WTC11 (cell line): ENCODE measurements at regions not wholly inside any gene's neighbourhood (a gene's known extent, or its start where the extent isn't known, plus 50 kb on each side); places are given as distances from the start of the nearest gene placed in this dataset.
A peak's percentile ranks its signal among the peaks of the same experiment; 100 is the strongest.

ENCODE experiments used
- ATAC-seq: fragments of 200-7000 bp; cut with Tn5 transposase; 2 replicates; pipeline ENCODE4 v1.10.0; 2021; ENCODE audit warnings: mild to moderate bottlenecking, moderate library complexity
- CTCF ChIA-PET: fragments of 300-600 bp; sonication (Branson Sonifier 250); formaldehyde crosslinking; loops from one replicate; lab custom pipeline; 2021; ENCODE audit warnings: antibody characterized with exemption; lab: Charles Lee
- POLR2A ChIA-PET: fragments of 350-600 bp; sonication (Branson Sonifier 250); formaldehyde crosslinking; loops from one replicate; lab custom pipeline; 2021; ENCODE audit warnings: antibody characterized with exemption; lab: Charles Lee
- DNase-seq: peaks from one replicate; pipeline ENCODE4 v3.0.0; 2021; ENCODE audit warnings: low spot score
- H3K27ac Mint-ChIP-seq: 2 replicates; pipeline ENCODE4 v1.8.0; 2021; ENCODE audit warnings: mixed read lengths
- H3K27me3 Mint-ChIP-seq: 2 replicates; pipeline ENCODE4 v1.8.0; 2021; ENCODE audit warnings: low read depth, mild to moderate bottlenecking, moderate library complexity, mixed read lengths
- H3K36me3 Mint-ChIP-seq: 2 replicates; pipeline ENCODE4 v1.8.0; 2021; ENCODE audit warnings: mixed read lengths
- H3K4me1 Mint-ChIP-seq: 2 replicates; pipeline ENCODE4 v1.8.0; 2022; ENCODE audit warnings: mixed read lengths
- H3K4me3 Mint-ChIP-seq: 2 replicates; pipeline ENCODE4 v1.8.0; 2021; ENCODE audit warnings: mild to moderate bottlenecking, moderate library complexity, mixed read lengths
- H3K9me3 Mint-ChIP-seq: 2 replicates; pipeline ENCODE4 v1.8.0; 2021; ENCODE audit warnings: mixed read lengths
- AFF4 ChIP-seq: sonication (generic); formaldehyde crosslinking; IDR thresholded peaks from 2 replicates; pipeline ENCODE4 v1.8.1; 2023; ENCODE audit warnings: mild to moderate bottlenecking, missing genetic modification reagents, borderline replicate concordance
- AR ChIP-seq: fragments of 250-450 bp; sonication (Bioruptor Pico); IDR thresholded peaks from 2 replicates; pipeline ENCODE4 v1.9.0; 2021; ENCODE audit warnings: mild to moderate bottlenecking
- ATF6 ChIP-seq: sonication (generic); formaldehyde crosslinking; IDR thresholded peaks from 2 replicates; pipeline ENCODE4 v1.8.1; 2023; ENCODE audit warnings: mild to moderate bottlenecking, missing genetic modification reagents
- CBFB ChIP-seq: sonication (generic); formaldehyde crosslinking; IDR thresholded peaks from 2 replicates; pipeline ENCODE4 v1.8.1; 2022; ENCODE audit warnings: mild to moderate bottlenecking, low read depth, missing genetic modification reagents
- ELF4 ChIP-seq: sonication (generic); formaldehyde crosslinking; IDR thresholded peaks from 2 replicates; pipeline ENCODE4 v1.8.1; 2022; ENCODE audit warnings: low read depth, mild to moderate bottlenecking, moderate library complexity, missing genetic modification reagents
- EMX1 ChIP-seq: fragments of 250-450 bp; sonication (Bioruptor Pico); IDR thresholded peaks from 2 replicates; pipeline ENCODE4 v1.8.0; 2021; ENCODE audit warnings: mild to moderate bottlenecking
- IRF2 ChIP-seq: sonication (generic); formaldehyde crosslinking; IDR thresholded peaks from 2 replicates; pipeline ENCODE4 v1.8.0; 2022; ENCODE audit warnings: low read depth, missing genetic modification reagents, borderline replicate concordance
- NR3C1 ChIP-seq: sonication (generic); formaldehyde crosslinking; conservative IDR thresholded peaks from 2 replicates; pipeline ENCODE4 v1.8.1; 2023; ENCODE audit warnings: low read depth, mild to moderate bottlenecking, missing genetic modification reagents
- OVOL2 ChIP-seq: fragments of 250-450 bp; sonication (Bioruptor Pico); IDR thresholded peaks from 2 replicates; pipeline ENCODE4 v1.9.0; 2021; ENCODE audit warnings: mild to moderate bottlenecking, borderline replicate concordance
- PRDM15 ChIP-seq: sonication (generic); formaldehyde crosslinking; IDR thresholded peaks from 2 replicates; pipeline ENCODE4 v1.8.0; 2022; ENCODE audit warnings: missing genetic modification reagents
- PREB ChIP-seq: sonication (generic); formaldehyde crosslinking; IDR thresholded peaks from 2 replicates; pipeline ENCODE4 v1.8.1; 2022; ENCODE audit warnings: mild to moderate bottlenecking, missing genetic modification reagents, moderate library complexity, borderline replicate concordance
- RELA ChIP-seq: sonication (generic); formaldehyde crosslinking; IDR thresholded peaks from 2 replicates; pipeline ENCODE4 v1.8.1; 2022; ENCODE audit warnings: missing genetic modification reagents, mild to moderate bottlenecking, borderline replicate concordance
- ZBTB21 ChIP-seq: sonication (generic); formaldehyde crosslinking; IDR thresholded peaks from 2 replicates; pipeline ENCODE4 v1.8.1; 2023; ENCODE audit warnings: mild to moderate bottlenecking, missing genetic modification reagents, borderline replicate concordance
- ZMAT4 ChIP-seq: fragments of 250-450 bp; sonication (Bioruptor Pico); IDR thresholded peaks from 2 replicates; pipeline ENCODE4 v1.9.0; 2021; ENCODE audit warnings: mild to moderate bottlenecking
- ZNF219 ChIP-seq: sonication (generic); formaldehyde crosslinking; IDR thresholded peaks from 2 replicates; pipeline ENCODE4 v1.8.0; 2023; ENCODE audit warnings: missing genetic modification reagents, mild to moderate bottlenecking, borderline replicate concordance
- ZNF317 ChIP-seq: sonication (generic); formaldehyde crosslinking; IDR thresholded peaks from 2 replicates; pipeline ENCODE4 v1.8.1; 2023; ENCODE audit warnings: low read depth, mild to moderate bottlenecking, moderate library complexity, missing genetic modification reagents, borderline replicate concordance
- ZSCAN18 ChIP-seq: fragments of 250-450 bp; sonication (Bioruptor Pico); IDR thresholded peaks from 2 replicates; pipeline ENCODE4 v2.1.2; 2022; ENCODE audit warnings: mild to moderate bottlenecking, moderate library complexity

DNA sequence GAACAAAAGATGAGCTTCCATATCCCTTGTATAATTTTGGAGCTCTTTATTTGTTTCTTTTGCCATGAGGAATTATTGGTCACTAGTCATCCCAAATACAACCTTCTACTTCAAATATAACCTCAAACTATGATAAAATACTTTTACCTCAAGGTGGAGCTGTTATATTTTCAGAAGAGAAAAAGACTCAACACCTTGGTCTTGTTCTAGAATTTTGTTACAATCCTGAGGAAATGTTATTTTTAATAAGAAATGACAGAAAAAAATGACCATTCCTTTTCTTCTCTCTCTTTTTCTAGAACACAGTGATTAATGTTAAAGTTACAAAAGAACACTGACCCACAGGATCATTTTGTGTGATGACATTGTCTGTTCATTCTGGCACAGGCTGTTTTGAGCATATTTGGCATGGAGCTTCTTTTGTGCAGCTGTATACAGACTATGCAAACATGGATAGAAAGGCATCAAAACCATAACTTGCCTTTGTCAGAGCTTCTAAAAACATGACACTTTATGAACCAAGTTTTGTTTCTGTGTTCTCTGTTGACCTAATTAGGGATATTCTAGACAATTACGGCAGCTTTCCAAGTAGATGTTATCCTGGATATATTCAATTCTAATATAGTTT, 159.6 kb upstream of the CTSO start:
- peaks cover 10% of the 10 kb centered on the region for H3K36me3 Mint-ChIP-seq
- ChIA-PET CTCF (interaction anchor here (0.5 to 1.7 kb wide), 7 partner anchors 24 to 443 kb away, joined by 3 to 5 read pairs (median 4); no protein-coding TSS in a partner anchor), POLR2A (no interaction called here)
- H3K4me1 Mint-ChIP-seq: peaks cover 46% of the 10 kb centered on the region
- DNase-seq: no peak
- H3K4me3 Mint-ChIP-seq: no peak overlapping the region
- H3K9me3 Mint-ChIP-seq: peaks cover 11% of the 10 kb centered on the region
- no peak overlapping the region for H3K27ac Mint-ChIP-seq
- no peaks in the 10 kb centered on the region; the same call in 1 of the 2 replicates for H3K27me3 Mint-ChIP-seq
- ATAC-seq: no peak
- TF ChIP-seq ELF4 (CRISPR knock-in tag) (no peak), ZNF219 (CRISPR knock-in tag) (no peak), PREB (no peak), ZSCAN18 (CRISPR knock-in tag) (no peak), CBFB (no peak), ZNF317 (CRISPR knock-in tag) (no peak), OVOL2 (no peak), NR3C1 (CRISPR knock-in tag) (no peak), IRF2 (no peak), RELA (CRISPR knock-in tag) (no peak), ZMAT4 (CRISPR knock-in tag) (no peak), ATF6 (CRISPR knock-in tag) (no peak), EMX1 (CRISPR knock-in tag) (no peak), PRDM15 (no peak)

DNA sequence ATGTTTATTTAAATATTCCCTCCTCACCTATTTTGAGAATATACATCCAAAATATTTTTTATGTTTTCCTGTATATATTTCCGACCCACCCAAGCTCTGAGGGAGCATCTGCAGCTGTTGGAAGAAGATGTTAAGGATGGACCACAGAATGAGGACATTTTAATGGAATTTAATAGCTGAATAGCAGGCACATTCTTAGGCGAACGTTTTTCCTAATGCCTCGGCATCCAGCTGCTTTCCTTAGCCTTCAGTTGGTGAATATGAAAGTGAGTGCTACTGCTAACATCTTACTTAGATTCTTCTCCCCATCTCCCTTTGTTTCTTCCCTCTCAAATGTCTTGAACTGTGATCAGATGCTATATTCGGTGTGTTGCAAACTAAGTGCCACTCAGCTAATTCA, 158.0 kb upstream of the CTSO start:
- Mint-ChIP-seq H3K4me1 (peaks cover 53% of the 10 kb centered on the region), H3K4me3 (peak overlapping the region; percentile 23; the same call in 1 of the 2 replicates), H3K27ac (peak overlapping the region; percentile 33), H3K36me3 (peaks cover 22% of the 10 kb centered on the region), H3K9me3 (peaks cover 21% of the 10 kb centered on the region), H3K27me3 (no peaks in the 10 kb centered on the region; the same call in 1 of the 2 replicates)
- ChIA-PET CTCF (interaction anchor here (1.1 to 1.6 kb wide), 3 partner anchors 27 to 934 kb away, joined by 3 to 5 read pairs (median 4); no protein-coding TSS in a partner anchor), POLR2A (no interaction called here)
- DNase-seq: no peak
- ATAC-seq: peak; percentile 49
- TF ChIP-seq AFF4 (CRISPR knock-in tag) (no peak), ZBTB21 (CRISPR knock-in tag) (no peak), ELF4 (CRISPR knock-in tag) (no peak), AR (CRISPR knock-in tag) (no peak), PREB (no peak)
